ENCODE measurements at regions not wholly inside any gene's neighbourhood (a gene's known extent, or its start where the extent isn't known, plus 50 kb on each side); places are given as distances from the start of the nearest gene placed in this dataset.

DNA sequence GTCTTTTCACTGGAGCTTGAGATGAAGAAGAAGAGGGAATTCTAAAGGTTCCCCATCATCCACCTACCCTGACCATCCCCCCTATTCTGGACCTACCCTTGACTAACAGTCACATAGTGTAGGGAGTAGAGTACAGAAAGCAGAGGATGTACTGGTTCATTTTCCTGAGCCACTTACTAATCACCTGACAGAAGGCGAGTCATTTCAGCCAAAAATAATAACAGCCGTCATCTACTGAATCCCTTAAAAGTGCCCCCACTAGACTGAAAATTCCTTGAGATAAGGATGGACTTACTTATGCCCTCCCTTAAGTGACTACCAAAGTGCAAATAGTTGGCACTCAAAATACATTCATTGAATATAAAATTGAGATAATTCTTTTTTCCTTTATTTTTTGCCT lies 112.2 kb downstream of the FOXD1 start:
- TF ChIP-seq, protein P1, sequence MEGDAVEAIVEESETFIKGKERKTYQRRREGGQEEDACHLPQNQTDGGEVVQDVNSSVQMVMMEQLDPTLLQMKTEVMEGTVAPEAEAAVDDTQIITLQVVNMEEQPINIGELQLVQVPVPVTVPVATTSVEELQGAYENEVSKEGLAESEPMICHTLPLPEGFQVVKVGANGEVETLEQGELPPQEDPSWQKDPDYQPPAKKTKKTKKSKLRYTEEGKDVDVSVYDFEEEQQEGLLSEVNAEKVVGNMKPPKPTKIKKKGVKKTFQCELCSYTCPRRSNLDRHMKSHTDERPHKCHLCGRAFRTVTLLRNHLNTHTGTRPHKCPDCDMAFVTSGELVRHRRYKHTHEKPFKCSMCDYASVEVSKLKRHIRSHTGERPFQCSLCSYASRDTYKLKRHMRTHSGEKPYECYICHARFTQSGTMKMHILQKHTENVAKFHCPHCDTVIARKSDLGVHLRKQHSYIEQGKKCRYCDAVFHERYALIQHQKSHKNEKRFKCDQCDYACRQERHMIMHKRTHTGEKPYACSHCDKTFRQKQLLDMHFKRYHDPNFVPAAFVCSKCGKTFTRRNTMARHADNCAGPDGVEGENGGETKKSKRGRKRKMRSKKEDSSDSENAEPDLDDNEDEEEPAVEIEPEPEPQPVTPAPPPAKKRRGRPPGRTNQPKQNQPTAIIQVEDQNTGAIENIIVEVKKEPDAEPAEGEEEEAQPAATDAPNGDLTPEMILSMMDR (conservative IDR thresholded peaks at IDR 0.05; ENCODE audit: low read depth, low read length) = no peak
- H3K4me1 ChIP-seq (ENCODE audit: low read depth, poor library complexity, severe bottlenecking) = no peaks in the 10 kb centered on the region

DNA sequence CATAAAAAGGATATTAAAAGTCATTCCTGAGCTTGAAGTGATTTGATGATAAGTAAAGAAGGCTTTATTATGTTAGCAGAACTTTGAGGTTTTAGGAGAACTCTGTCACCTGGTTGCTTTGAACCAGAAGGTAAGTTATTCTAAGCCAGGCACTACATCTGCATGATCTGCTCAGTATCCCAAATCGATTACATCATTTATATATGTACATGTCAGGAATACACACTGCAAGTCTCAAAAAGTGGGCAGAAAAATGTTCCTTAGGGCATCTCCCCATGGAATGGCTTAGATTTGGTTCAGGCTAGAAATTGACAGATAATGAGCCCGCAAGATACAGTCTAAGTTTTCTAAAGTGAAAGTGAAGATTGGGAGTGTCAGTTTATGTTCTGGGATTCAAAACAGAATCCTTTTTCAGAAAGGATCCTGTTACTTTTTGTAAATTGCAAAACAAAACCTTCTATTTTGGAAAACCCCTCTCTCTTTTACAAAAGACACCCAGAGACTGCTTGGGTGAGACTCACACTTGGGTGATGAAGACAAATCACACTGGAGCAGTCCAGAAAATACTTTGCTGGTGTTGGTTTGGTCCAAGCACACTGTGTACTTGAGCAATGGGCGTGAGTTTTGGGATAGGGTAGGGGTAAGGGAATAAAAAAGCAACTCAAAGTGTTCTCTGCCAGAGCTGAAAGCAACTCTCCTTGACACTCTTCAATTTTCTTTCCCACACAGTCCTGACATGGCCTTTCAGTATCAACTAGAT lies 114.5 kb downstream of the FOXD1 start:
- Histone ChIP-seq H3K27ac (no peak overlapping the region), H3K9ac (no peak overlapping the region), H3K36me3 (ENCODE audit: insufficient read depth) (no peaks in the 10 kb centered on the region), H3K4me3 (IDR thresholded peaks at IDR 0.05; ENCODE audit: insufficient read depth, low read depth, low read length) (no peak overlapping the region), H3K4me2 (no peak overlapping the region), H4K20me1 (ENCODE audit: insufficient read depth) (no peaks in the 10 kb centered on the region), H2AFZ (ENCODE audit: low read depth) (no peak overlapping the region), H3K4me1 (ENCODE audit: low read depth, poor library complexity, severe bottlenecking) (no peaks in the 10 kb centered on the region), H3K79me2 (ENCODE audit: insufficient read depth, low read depth) (no peaks in the 10 kb centered on the region), H3K27me3 (ENCODE audit: insufficient read depth, low read depth) (no peaks in the 10 kb centered on the region)
- TF ChIP-seq, protein P1 (conservative IDR thresholded peaks at IDR 0.05; ENCODE audit: low read depth, low read length) = no peak

More for the DNA sequence above, 112.2 kb downstream of the FOXD1 start:
- no peak overlapping the region for H2AFZ ChIP-seq (ENCODE audit: low read depth)
- H3K9ac ChIP-seq = no peak overlapping the region
- no peaks in the 10 kb centered on the region for H3K36me3 ChIP-seq (ENCODE audit: insufficient read depth)
- no peak overlapping the region for H3K4me2 ChIP-seq
- H3K4me3 ChIP-seq (IDR thresholded peaks at IDR 0.05; ENCODE audit: insufficient read depth, low read depth, low read length) = no peak overlapping the region
- no peaks in the 10 kb centered on the region for H3K79me2 ChIP-seq (ENCODE audit: insufficient read depth, low read depth)
- H3K27ac ChIP-seq = no peak overlapping the region
- no peaks in the 10 kb centered on the region for H3K27me3 ChIP-seq (ENCODE audit: insufficient read depth, low read depth)
- no peaks in the 10 kb centered on the region for H4K20me1 ChIP-seq (ENCODE audit: insufficient read depth)

DNA sequence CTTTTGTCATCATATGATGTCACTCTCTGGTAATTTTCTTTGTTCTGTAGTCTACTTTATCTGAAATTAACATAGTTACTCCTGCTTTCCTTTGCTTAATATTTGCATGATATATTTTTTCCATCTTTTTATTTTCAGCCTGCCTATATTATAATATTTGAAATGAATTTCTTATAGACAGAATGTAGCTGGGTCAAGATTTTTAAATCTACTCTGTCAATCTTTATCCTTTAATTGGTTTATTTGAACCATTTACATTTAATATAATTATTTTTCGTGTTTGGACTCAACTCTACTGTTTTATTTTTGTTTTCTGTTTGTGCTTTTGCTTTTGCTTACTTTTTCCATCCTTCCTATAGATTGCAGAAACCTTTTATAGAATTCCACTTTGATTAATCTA lies 118.0 kb downstream of the FOXD1 start:
- Histone ChIP-seq H3K4me1 (ENCODE audit: low read depth, poor library complexity, severe bottlenecking) (no peaks in the 10 kb centered on the region), H3K4me3 (IDR thresholded peaks at IDR 0.05; ENCODE audit: insufficient read depth, low read depth, low read length) (no peak overlapping the region), H3K79me2 (ENCODE audit: insufficient read depth, low read depth) (no peaks in the 10 kb centered on the region), H3K9ac (no peak overlapping the region), H3K36me3 (ENCODE audit: insufficient read depth) (no peaks in the 10 kb centered on the region), H3K4me2 (no peak overlapping the region), H3K27me3 (ENCODE audit: insufficient read depth, low read depth) (no peaks in the 10 kb centered on the region), H2AFZ (ENCODE audit: low read depth) (no peak overlapping the region), H4K20me1 (ENCODE audit: insufficient read depth) (no peaks in the 10 kb centered on the region), H3K27ac (no peak overlapping the region)
- TF ChIP-seq, protein P1 (conservative IDR thresholded peaks at IDR 0.05; ENCODE audit: low read depth, low read length) = no peak

DNA sequence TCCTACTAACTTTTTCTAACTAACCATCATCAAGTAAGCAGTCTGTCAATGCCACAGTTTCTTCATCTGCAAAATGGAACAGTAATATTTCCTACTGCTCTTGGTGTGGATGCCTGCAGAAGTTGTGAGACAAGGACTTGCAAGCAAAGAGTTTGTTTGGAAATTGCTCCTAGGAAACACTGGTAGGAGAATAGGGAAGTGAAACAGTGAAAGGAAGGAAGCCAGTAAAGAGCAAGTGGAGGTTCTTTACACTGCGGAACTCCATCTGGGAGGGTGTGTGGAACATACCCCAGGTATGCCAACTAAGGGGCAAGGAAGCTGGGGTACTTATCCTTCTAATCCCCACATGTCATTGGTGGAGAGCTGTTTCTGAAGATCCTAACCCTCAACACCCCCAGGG lies 119.9 kb downstream of the FOXD1 start:
- no peak overlapping the region for H3K9ac ChIP-seq
- no peaks in the 10 kb centered on the region for H3K79me2 ChIP-seq (ENCODE audit: insufficient read depth, low read depth)
- H3K4me2 ChIP-seq = no peak overlapping the region
- H3K27me3 ChIP-seq (ENCODE audit: insufficient read depth, low read depth) = no peaks in the 10 kb centered on the region
- H3K27ac ChIP-seq = no peak overlapping the region
- H4K20me1 ChIP-seq (ENCODE audit: insufficient read depth) = no peaks in the 10 kb centered on the region
- no peak overlapping the region for H3K4me3 ChIP-seq (IDR thresholded peaks at IDR 0.05; ENCODE audit: insufficient read depth, low read depth, low read length)
- H3K4me1 ChIP-seq (ENCODE audit: low read depth, poor library complexity, severe bottlenecking) = no peaks in the 10 kb centered on the region
- H3K36me3 ChIP-seq (ENCODE audit: insufficient read depth) = no peaks in the 10 kb centered on the region
- no peak overlapping the region for H2AFZ ChIP-seq (ENCODE audit: low read depth)
- TF ChIP-seq, protein P1 (conservative IDR thresholded peaks at IDR 0.05; ENCODE audit: low read depth, low read length) = no peak
